Transverse colon (tissue), 1 donor: ENCODE measurements at regions not wholly inside any gene's neighbourhood (a gene's known extent, or its start where the extent isn't known, plus 50 kb on each side); places are given as distances from the start of the nearest gene placed in this dataset.

Experiments used
- EP300 ChIP-seq: sonication (generic); formaldehyde crosslinking; IDR thresholded peaks from one replicate; pipeline ENCODE4 v1.6.1; 2017; ENCODE audit warnings: antibody characterized with exemption, low read depth
- POLR2A ChIP-seq: fragments of 450-650 bp; IDR thresholded peaks from one replicate; pipeline ENCODE4 v1.6.1; 2016; ENCODE audit warnings: antibody characterized with exemption, mild to moderate bottlenecking, moderate library complexity

DNA sequence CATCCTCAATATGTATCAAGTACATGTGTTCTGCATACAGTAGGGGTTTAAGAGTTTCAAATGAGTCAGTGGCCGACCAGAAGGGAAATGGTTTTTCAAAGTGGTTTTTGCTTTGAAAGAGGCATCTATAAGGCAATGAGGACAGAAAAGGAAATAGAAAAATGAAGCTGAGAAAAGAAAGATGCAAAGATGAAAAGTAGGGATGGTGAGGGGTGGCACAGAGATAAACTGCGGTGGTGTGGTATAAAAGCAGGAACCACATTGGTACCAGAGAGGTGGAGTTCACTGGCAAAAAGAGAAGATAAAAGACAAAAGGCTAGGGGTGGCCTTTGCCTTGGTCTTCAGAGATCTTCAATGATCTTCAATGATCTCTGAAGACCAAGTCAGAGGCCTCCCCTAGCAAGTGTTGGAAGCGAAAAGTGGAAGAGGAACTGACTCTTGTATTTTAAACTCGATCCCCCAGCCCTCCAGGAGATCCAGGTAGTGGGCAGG is 144.0 kb upstream of the KRR1 start:
- TF ChIP-seq EP300, result no peak
- no peak for TF ChIP-seq POLR2A
